ENCODE measurements at regions not wholly inside any gene's neighbourhood (a gene's known extent, or its start where the extent isn't known, plus 50 kb on each side); places are given as distances from the start of the nearest gene placed in this dataset.

- Histone ChIP-seq H3K27me3 (ENCODE audit: control insufficient read depth, insufficient read depth, low read length) (no peaks in the 10 kb centered on the region), H2AK5ac (ENCODE audit: low read depth, low read length) (no peak overlapping the region), H2AK9ac (replicated peaks; ENCODE audit: low read depth, low read length, poor library complexity) (no peak overlapping the region), H2AFZ (replicated peaks; ENCODE audit: low read length, poor library complexity) (no peak overlapping the region), H3K18ac (ENCODE audit: low read depth, low read length) (no peak overlapping the region), H4K91ac (ENCODE audit: insufficient read depth, low read depth, low read length) (no peak overlapping the region), H3K79me1 (ENCODE audit: low read depth in 1 of 2, low read length in 2 of 2) (no peaks in the 10 kb centered on the region), H3K4me2 (ENCODE audit: low read depth, low read length) (no peak overlapping the region), H3K36me3 (ENCODE audit: control insufficient read depth, insufficient read depth, low read length) (no peaks in the 10 kb centered on the region), H3K4me3 (ENCODE audit: insufficient read depth, low read depth, low read length) (no peak overlapping the region), H4K20me1 (ENCODE audit: insufficient read depth, low read length) (no peaks in the 10 kb centered on the region), H3K9me3 (ENCODE audit: control insufficient read depth, insufficient read depth, low read length) (no peaks in the 10 kb centered on the region; the same call in none of the 2 replicates), H4K5ac (ENCODE audit: low read depth, low read length) (no peak overlapping the region), H3K9ac (ENCODE audit: low read depth, low read length) (no peak overlapping the region), H2BK5ac (ENCODE audit: low read depth, low read length, poor library complexity, severe bottlenecking) (no peak overlapping the region), H3K56ac (ENCODE audit: extremely low read depth, insufficient read depth, low read length) (no peak overlapping the region), H3K23ac (ENCODE audit: low read depth, low read length) (no peak overlapping the region), H2BK20ac (ENCODE audit: low read depth, low read length) (no peak overlapping the region), H3K4ac (ENCODE audit: low read depth, low read length) (no peak overlapping the region), H3K4me1 (ENCODE audit: control insufficient read depth, insufficient read depth, low read length) (no peaks in the 10 kb centered on the region), H3K14ac (replicated peaks; ENCODE audit: low read depth, low read length) (no peak overlapping the region), H2BK15ac (ENCODE audit: low read depth, low read length) (no peak overlapping the region), H3K27ac (ENCODE audit: insufficient read depth, low read length) (no peak overlapping the region), H4K8ac (ENCODE audit: low read depth in 2 of 2, low read length in 2 of 2) (no peak overlapping the region), H3K9me1 (ENCODE audit: insufficient read depth, low read length) (no peaks in the 10 kb centered on the region), H2BK120ac (ENCODE audit: low read depth, low read length) (no peak overlapping the region)
- dilution Hi-C loops (cut with HindIII; ENCODE audit: low sequenced_read_pairs, unreplicated experiment): no loop called here
- WGBS, 2 experiments (ENCODE audit: extremely low coverage in 2 of 2, insufficient read length in 1 of 2): no CpG with 5 or more reads among the region's 4 CpGs
- in situ Hi-C loops (cut with MboI; ENCODE audit: low sequenced_read_pairs): no loop called here
- BruUV-seq (replicated peaks): no TSS peak
- DNase-seq (no peak), ATAC-seq (ENCODE audit: low read depth) (no peak)
- CTCF ChIA-PET: no interaction called here
- intact Hi-C loops (cut with micrococcal nuclease): no loop called here
- POLR2A ChIA-PET (ENCODE audit: unreplicated experiment): no interaction called here
- TF ChIP-seq MXI1 (IDR thresholded peaks at IDR 0.05; ENCODE audit: borderline replicate concordance, low read depth, low read length) (no peak), CHD1 (IDR thresholded peaks at IDR 0.05; ENCODE audit: low read depth, low read length) (no peak), RFX5 (IDR thresholded peaks at IDR 0.05; ENCODE audit: low read depth, low read length) (no peak), CEBPB (IDR thresholded peaks at IDR 0.05; ENCODE audit: low read depth, low read length) (no peak), CTCF (conservative IDR thresholded peaks at IDR 0.05; ENCODE audit: low read depth, low read length) (no peak), FOS (IDR thresholded peaks at IDR 0.05; ENCODE audit: low read depth, low read length) (no peak), MAFK (IDR thresholded peaks at IDR 0.05; ENCODE audit: low read depth, low read length) (no peak)
Measured at GRCh38 chr7:89966067-89966664, 188.1 kb upstream of the STEAP1 start.

Data from IMR-90 (cell line).